Spleen (tissue), 7 donors: ENCODE measurements at regions not wholly inside any gene's neighbourhood (a gene's known extent, or its start where the extent isn't known, plus 50 kb on each side); places are given as distances from the start of the nearest gene placed in this dataset.

Experiments
- POLR2A ChIP-seq, 3 donors: fragments of 450-650 bp; IDR thresholded peaks; one replicate each; pipeline ENCODE4 v1.5.1; 2017; ENCODE audit warnings: antibody characterized with exemption in 3 of 3, mild to moderate bottlenecking in 1 of 3
- POLR2AphosphoS5 ChIP-seq, 3 donors: sonication (generic); formaldehyde crosslinking; IDR thresholded peaks; one replicate each; pipeline ENCODE4 v1.5.1; 2017; ENCODE audit warnings: antibody characterized with exemption in 3 of 3
- TF ChIP-seq, protein P1 (sequence below), 11 experiments: fragments of 200-600 bp in 7 of 11; fragments of 450-650 bp in 4 of 11; sonication (generic) in 4 of 11; IDR thresholded peaks in 8 of 11; conservative IDR thresholded peaks in 3 of 11; 1 replicate in 7 of 11; 2 replicates in 4 of 11; pipeline versions ENCODE4 v1.4.0 to v1.8.0; 2016 to 2021; ENCODE audit warnings: antibody characterized with exemption in 11 of 11, inconsistent platforms in 4 of 11, mild to moderate bottlenecking in 1 of 11
- donor health status: DM: no; HTN: no; CAD: no; lungs with moderate emphysema.
- donor health status: DM: no; HTN: no; CAD: no.
- donor health status: DM: no; HTN: no; CAD: no.

DNA sequence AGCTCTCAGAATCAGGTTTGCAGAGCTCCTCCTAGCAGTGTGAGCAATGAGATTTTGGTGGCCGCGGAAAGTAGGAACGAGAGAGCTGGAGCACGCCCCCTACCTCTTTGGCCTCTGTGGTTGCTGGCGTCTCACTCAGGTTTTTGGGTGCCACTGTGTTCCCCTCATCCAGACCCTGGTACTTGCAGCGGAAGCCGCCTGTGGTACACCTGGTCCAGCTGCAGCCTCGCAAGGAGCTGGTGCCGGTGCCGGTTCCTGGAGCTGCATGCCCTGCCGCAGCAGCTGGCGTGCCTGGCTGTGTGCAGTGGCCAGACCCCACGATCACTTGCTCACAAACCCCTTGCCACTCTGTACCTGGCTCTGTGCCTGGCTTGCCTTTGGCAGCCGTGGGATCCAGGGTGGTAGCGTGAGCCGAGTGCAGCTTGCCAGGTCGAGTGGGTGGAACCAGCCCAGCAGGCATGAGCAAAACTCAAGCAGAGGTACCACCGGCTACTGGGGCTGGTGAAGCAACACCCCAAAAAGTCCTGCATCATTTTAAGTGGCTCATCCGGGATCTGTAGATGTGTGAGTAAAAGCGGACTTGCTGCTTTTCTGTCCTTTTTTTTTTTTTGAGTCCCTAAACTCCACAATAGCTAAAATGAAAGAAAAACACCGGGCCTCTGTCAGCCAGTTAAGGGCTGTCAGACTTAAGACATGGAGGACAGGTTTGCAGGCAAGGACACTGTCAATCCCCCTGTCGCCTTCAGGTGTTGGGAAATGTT is 844.9 kb downstream of the KCNT2 start:
- TF ChIP-seq, protein P1, sequence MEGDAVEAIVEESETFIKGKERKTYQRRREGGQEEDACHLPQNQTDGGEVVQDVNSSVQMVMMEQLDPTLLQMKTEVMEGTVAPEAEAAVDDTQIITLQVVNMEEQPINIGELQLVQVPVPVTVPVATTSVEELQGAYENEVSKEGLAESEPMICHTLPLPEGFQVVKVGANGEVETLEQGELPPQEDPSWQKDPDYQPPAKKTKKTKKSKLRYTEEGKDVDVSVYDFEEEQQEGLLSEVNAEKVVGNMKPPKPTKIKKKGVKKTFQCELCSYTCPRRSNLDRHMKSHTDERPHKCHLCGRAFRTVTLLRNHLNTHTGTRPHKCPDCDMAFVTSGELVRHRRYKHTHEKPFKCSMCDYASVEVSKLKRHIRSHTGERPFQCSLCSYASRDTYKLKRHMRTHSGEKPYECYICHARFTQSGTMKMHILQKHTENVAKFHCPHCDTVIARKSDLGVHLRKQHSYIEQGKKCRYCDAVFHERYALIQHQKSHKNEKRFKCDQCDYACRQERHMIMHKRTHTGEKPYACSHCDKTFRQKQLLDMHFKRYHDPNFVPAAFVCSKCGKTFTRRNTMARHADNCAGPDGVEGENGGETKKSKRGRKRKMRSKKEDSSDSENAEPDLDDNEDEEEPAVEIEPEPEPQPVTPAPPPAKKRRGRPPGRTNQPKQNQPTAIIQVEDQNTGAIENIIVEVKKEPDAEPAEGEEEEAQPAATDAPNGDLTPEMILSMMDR (IDR thresholded peaks at IDR 0.05 in 8 of 11, conservative IDR thresholded peaks at IDR 0.05 in 3 of 11) = no peak
- no peak for TF ChIP-seq POLR2A (IDR thresholded peaks at IDR 0.05)
- no peak for TF ChIP-seq POLR2AphosphoS5 (IDR thresholded peaks at IDR 0.05)
